Activated naive CD4-positive, alpha-beta T cell treated with anti-CD3 and anti-CD28 coated beads, Interleukin-2, amount 10 ng/mL, durations not matched to agents 7 days and 5 days (primary cell): ENCODE measurements at regions not wholly inside any gene's neighbourhood (a gene's known extent, or its start where the extent isn't known, plus 50 kb on each side); places are given as distances from the start of the nearest gene placed in this dataset.

Experiments
- CTCF ChIA-PET: fragments of 350-600 bp; sonication (Branson Sonifier 250); formaldehyde crosslinking; loops from one replicate; lab custom pipeline; 2021; ENCODE audit warnings: antibody characterized with exemption; lab: Charles Lee
- DNase-seq: peaks from one replicate; pipeline ENCODE4 v3.0.0-alpha.2; 2020
- H3K27ac Mint-ChIP-seq: one replicate; pipeline ENCODE4 v1.8.0; 2021; ENCODE audit warnings: mild to moderate bottlenecking, moderate library complexity, mixed read lengths
- H3K27me3 Mint-ChIP-seq: one replicate; pipeline ENCODE4 v1.8.0; 2021; ENCODE audit warnings: mild to moderate bottlenecking, mixed read lengths
- H3K36me3 Mint-ChIP-seq: one replicate; pipeline ENCODE4 v1.8.0; 2021; ENCODE audit warnings: mixed read lengths
- H3K4me1 Mint-ChIP-seq: one replicate; pipeline ENCODE4 v1.8.0; 2021; ENCODE audit warnings: mixed read lengths
- H3K4me3 Mint-ChIP-seq: one replicate; pipeline ENCODE4 v1.8.0; 2021; ENCODE audit warnings: mild to moderate bottlenecking, moderate library complexity, mixed read lengths
- H3K9me3 Mint-ChIP-seq: one replicate; pipeline ENCODE4 v1.8.0; 2021; ENCODE audit warnings: mixed read lengths

GRCh38 chr11:103623933-103624332 lies 412.5 kb upstream of the DDI1 start:
- H3K4me1 Mint-ChIP-seq: no peaks in the 10 kb centered on the region
- CTCF ChIA-PET: interaction anchor here (0.5 kb wide), 1 partner anchor 325 kb away, joined by 3 read pairs; no protein-coding TSS in a partner anchor
- H3K9me3 Mint-ChIP-seq: no peaks in the 10 kb centered on the region
- no peak overlapping the region for H3K27ac Mint-ChIP-seq
- H3K4me3 Mint-ChIP-seq: no peak overlapping the region
- no peaks in the 10 kb centered on the region for H3K27me3 Mint-ChIP-seq
- no peaks in the 10 kb centered on the region for H3K36me3 Mint-ChIP-seq
- DNase-seq: no peak

DNA sequence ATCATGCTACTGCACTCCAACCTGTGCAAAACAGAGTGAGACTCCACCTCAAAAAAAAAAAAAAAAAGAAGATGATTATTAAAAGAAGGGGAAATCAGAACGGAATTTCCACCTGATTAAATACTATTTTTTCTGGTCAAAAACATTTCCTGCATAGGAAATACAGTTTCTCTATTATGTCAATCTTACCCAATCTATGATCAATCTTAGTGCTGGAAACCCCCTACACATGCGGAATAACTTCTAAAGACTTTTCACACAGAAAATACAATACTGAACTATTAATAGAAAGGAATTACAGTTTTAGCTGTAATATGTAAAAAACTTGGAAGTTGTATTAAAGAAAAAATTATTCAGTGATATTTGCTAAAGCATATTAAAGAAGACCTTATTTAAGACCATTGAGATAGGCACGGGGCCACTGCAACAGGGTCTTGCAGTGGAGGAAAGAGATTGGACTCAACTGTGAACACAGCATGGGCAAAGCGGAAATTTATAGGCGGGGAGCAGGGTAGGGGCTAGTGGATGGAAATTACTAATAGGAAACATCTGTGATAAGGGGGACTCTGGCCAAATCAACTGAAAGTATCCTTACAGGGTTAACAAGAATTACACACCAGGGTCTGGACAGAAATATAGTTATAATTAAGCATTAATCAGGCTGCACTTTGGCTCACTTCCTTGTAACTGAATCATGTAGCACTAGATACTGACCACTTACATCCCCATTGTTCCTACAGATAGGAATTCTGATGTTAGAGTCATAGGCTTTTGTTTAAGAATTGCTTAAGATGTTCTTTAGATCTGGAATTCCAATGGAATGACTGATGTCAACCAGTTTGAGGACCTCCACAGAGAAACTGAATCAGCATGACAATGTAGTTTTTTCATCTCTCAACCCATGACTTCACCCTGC lies 411.5 kb upstream of the DDI1 start:
- no peaks in the 10 kb centered on the region for H3K27me3 Mint-ChIP-seq
- no peaks in the 10 kb centered on the region for H3K4me1 Mint-ChIP-seq
- CTCF ChIA-PET: no interaction called here
- no peak overlapping the region for H3K27ac Mint-ChIP-seq
- H3K4me3 Mint-ChIP-seq: no peak overlapping the region
- DNase-seq: no peak
- H3K9me3 Mint-ChIP-seq: no peaks in the 10 kb centered on the region
- H3K36me3 Mint-ChIP-seq: no peaks in the 10 kb centered on the region

- Mint-ChIP-seq H3K27ac (no peak overlapping the region), H3K4me1 (no peaks in the 10 kb centered on the region), H3K9me3 (no peaks in the 10 kb centered on the region), H3K4me3 (no peak overlapping the region), H3K36me3 (no peaks in the 10 kb centered on the region), H3K27me3 (no peaks in the 10 kb centered on the region)
- no peak for DNase-seq
- CTCF ChIA-PET: no interaction called here
Observed at GRCh38 chr11:103625624-103625965, 410.8 kb upstream of the DDI1 start.

- H3K27ac Mint-ChIP-seq: no peak overlapping the region
- H3K27me3 Mint-ChIP-seq: no peaks in the 10 kb centered on the region
- DNase-seq: no peak
- H3K4me3 Mint-ChIP-seq: no peak overlapping the region
- CTCF ChIA-PET: no interaction called here
- H3K4me1 Mint-ChIP-seq: no peaks in the 10 kb centered on the region
- no peaks in the 10 kb centered on the region for H3K9me3 Mint-ChIP-seq
- no peaks in the 10 kb centered on the region for H3K36me3 Mint-ChIP-seq
Observed at GRCh38 chr11:103628121-103628520, 408.3 kb upstream of the DDI1 start.

GRCh38 chr11:103631841-103632240 lies 404.6 kb upstream of the DDI1 start:
- no peak overlapping the region for H3K4me3 Mint-ChIP-seq
- no peak for DNase-seq
- H3K36me3 Mint-ChIP-seq: no peaks in the 10 kb centered on the region
- H3K27ac Mint-ChIP-seq: no peak overlapping the region
- CTCF ChIA-PET: no interaction called here
- H3K4me1 Mint-ChIP-seq: no peaks in the 10 kb centered on the region
- H3K27me3 Mint-ChIP-seq: no peaks in the 10 kb centered on the region
- H3K9me3 Mint-ChIP-seq: no peaks in the 10 kb centered on the region

GRCh38 chr11:103633068-103633788 lies 403.2 kb upstream of the DDI1 start:
- Mint-ChIP-seq H3K4me1 (no peaks in the 10 kb centered on the region), H3K36me3 (no peaks in the 10 kb centered on the region), H3K4me3 (no peak overlapping the region), H3K9me3 (no peaks in the 10 kb centered on the region), H3K27ac (no peak overlapping the region), H3K27me3 (no peaks in the 10 kb centered on the region)
- no peak for DNase-seq
- CTCF ChIA-PET: no interaction called here

- no peak for DNase-seq
- CTCF ChIA-PET: no interaction called here
- H3K4me1 Mint-ChIP-seq: no peaks in the 10 kb centered on the region
- no peaks in the 10 kb centered on the region for H3K36me3 Mint-ChIP-seq
- H3K27ac Mint-ChIP-seq: no peak overlapping the region
- no peaks in the 10 kb centered on the region for H3K27me3 Mint-ChIP-seq
- no peaks in the 10 kb centered on the region for H3K9me3 Mint-ChIP-seq
- H3K4me3 Mint-ChIP-seq: no peak overlapping the region
Observed at GRCh38 chr11:103633819-103634590, 402.4 kb upstream of the DDI1 start.

- Mint-ChIP-seq H3K36me3 (no peaks in the 10 kb centered on the region), H3K27me3 (no peaks in the 10 kb centered on the region), H3K27ac (no peak overlapping the region), H3K4me3 (no peak overlapping the region), H3K9me3 (no peaks in the 10 kb centered on the region), H3K4me1 (no peaks in the 10 kb centered on the region)
- DNase-seq: no peak
- CTCF ChIA-PET: no interaction called here
Observed at GRCh38 chr11:103636232-103636631, 400.2 kb upstream of the DDI1 start.

GRCh38 chr11:103637295-103637694 lies 399.1 kb upstream of the DDI1 start:
- H3K4me1 Mint-ChIP-seq: no peaks in the 10 kb centered on the region
- no peak overlapping the region for H3K4me3 Mint-ChIP-seq
- H3K36me3 Mint-ChIP-seq: no peaks in the 10 kb centered on the region
- CTCF ChIA-PET: no interaction called here
- DNase-seq: no peak
- H3K27me3 Mint-ChIP-seq: no peaks in the 10 kb centered on the region
- H3K27ac Mint-ChIP-seq: no peak overlapping the region
- H3K9me3 Mint-ChIP-seq: no peaks in the 10 kb centered on the region

DNA sequence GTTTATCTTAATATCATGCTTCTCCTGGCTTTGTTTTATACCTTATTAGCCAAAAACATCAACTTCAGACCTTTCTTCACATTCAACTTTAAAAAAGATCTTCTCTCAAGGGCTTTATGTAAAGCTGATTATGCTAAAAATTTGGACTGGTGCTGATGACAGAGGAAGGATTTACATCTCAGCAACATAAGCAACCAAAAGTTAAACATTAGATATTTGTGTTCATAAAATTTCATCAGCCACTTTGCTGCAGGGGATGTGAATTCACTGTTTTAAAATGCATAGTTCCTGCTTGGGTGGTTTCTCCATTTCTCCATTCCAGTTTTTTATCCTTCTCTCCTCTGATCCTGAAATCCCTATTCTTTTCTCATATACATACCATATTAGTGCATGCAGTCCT lies 398.6 kb upstream of the DDI1 start:
- Mint-ChIP-seq H3K9me3 (no peaks in the 10 kb centered on the region), H3K4me3 (no peak overlapping the region), H3K4me1 (no peaks in the 10 kb centered on the region), H3K36me3 (no peaks in the 10 kb centered on the region), H3K27ac (no peak overlapping the region), H3K27me3 (no peaks in the 10 kb centered on the region)
- CTCF ChIA-PET: no interaction called here
- no peak for DNase-seq

DNA sequence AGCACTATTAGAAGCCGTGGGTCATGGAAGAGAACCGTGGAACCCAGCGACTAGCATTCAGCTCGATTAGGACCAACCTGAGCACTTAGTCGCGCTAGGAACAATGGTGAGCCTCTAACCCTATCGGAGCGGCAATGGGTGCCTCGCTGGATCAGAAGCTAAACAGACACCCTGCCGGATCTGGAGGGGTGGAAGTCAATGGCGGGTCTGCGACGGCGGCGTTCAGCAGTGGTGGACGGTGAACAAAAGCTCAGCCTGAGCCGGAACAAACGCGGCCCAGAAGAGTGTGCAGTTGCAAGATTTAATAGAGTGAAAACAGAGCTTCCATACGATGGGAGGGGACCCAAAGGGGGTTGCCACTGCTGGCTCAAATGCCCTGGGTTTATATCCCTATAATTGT lies 391.8 kb upstream of the DDI1 start:
- no peaks in the 10 kb centered on the region for H3K4me1 Mint-ChIP-seq
- no peak overlapping the region for H3K27ac Mint-ChIP-seq
- no peak overlapping the region for H3K4me3 Mint-ChIP-seq
- H3K27me3 Mint-ChIP-seq: no peaks in the 10 kb centered on the region
- no peaks in the 10 kb centered on the region for H3K36me3 Mint-ChIP-seq
- no peaks in the 10 kb centered on the region for H3K9me3 Mint-ChIP-seq
- DNase-seq: no peak
- CTCF ChIA-PET: no interaction called here

DNA sequence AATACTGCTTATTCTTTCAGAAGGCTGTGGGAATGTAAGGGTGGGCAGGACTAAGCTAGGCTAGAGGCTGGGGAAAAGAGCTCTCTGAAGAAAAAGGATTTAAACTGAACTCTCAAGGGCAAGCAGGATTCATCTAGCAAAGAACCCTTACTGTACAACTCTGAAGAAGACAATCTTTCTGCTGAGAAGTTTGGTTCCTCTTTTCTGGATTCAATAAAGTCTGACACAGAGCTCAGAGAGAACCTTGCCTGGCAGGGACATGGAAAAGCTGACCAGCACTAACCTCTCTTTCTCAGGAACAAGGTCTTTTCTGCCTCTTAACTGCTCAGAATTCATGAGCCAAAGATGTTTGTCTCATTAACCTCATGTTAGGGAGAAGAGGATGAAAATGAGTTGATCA lies 388.4 kb upstream of the DDI1 start:
- CTCF ChIA-PET: no interaction called here
- DNase-seq: no peak
- no peaks in the 10 kb centered on the region for H3K27me3 Mint-ChIP-seq

DNA sequence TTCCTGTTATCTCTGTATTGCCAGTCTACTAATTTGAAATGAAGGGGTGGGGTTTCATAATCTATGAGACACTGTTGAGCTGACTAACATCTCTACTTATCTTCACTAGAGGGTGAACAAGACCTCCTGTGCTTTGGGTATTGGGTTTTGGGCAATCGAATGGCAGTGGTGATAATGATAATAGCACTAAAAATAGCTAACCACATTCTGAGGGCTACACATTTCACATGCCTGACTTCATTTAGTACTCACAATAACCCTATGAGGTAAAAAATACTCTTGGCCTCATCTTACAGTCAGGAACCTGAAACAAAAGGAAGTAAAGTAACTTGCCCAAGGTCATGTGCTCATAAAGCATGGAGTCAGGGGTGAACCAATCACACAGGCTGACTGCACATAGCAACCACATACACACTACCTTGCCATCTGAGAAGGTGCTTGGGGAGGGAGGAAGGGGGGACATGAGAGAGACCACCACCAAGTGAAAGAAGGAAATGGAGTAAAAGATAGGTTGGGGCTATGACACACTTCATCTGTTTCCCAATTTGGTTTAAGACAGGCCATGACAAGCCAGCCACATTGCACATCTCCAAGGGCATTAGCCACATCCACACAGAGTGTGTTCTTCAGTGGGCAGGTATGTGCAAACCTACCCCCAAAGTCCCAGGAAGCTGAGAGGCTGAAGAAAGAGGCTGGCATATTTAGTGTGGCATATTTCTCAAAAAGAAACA lies 387.6 kb upstream of the DDI1 start:
- DNase-seq: no peak
- Mint-ChIP-seq H3K27me3 (no peaks in the 10 kb centered on the region), H3K4me1 (no peaks in the 10 kb centered on the region), H3K27ac (no peak overlapping the region), H3K4me3 (no peak overlapping the region), H3K36me3 (no peaks in the 10 kb centered on the region), H3K9me3 (peaks cover 5% of the 10 kb centered on the region)
- CTCF ChIA-PET: no interaction called here

More for the DNA sequence above, 388.4 kb upstream of the DDI1 start:
- H3K4me3 Mint-ChIP-seq: no peak overlapping the region
- no peaks in the 10 kb centered on the region for H3K36me3 Mint-ChIP-seq
- H3K4me1 Mint-ChIP-seq: no peaks in the 10 kb centered on the region
- peaks cover 5% of the 10 kb centered on the region for H3K9me3 Mint-ChIP-seq
- H3K27ac Mint-ChIP-seq: no peak overlapping the region

DNA sequence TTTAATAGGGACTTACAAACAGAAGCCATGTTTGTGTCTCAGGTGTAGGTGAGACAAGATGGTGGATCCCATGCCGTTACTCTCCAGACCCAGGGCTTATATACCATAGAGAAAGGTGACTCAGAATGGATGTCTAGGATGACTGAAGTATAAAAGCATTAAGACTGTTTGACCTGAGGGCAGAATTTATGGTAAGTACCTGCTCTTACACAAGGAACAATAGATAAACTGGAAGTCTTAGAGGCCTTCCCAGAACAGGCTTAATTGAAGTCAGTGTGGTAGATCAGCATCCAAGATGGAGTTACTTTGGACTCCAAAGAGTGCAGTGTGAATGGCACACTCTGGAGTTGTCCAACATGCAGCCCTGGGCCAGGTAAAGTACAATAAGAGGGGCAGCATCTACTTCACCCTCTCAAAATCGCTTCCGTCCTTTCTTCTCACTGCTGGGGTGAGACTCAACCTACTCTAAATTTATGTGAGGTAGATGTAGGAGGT lies 387.0 kb upstream of the DDI1 start:
- no peak overlapping the region for H3K27ac Mint-ChIP-seq
- H3K36me3 Mint-ChIP-seq: no peaks in the 10 kb centered on the region
- H3K9me3 Mint-ChIP-seq: peaks cover 5% of the 10 kb centered on the region
- DNase-seq: no peak
- CTCF ChIA-PET: no interaction called here
- no peak overlapping the region for H3K4me3 Mint-ChIP-seq
- H3K4me1 Mint-ChIP-seq: no peaks in the 10 kb centered on the region
- H3K27me3 Mint-ChIP-seq: no peaks in the 10 kb centered on the region
